Right lobe of liver (tissue), 4 donors: ENCODE measurements at regions not wholly inside any gene's neighbourhood (a gene's known extent, or its start where the extent isn't known, plus 50 kb on each side); places are given as distances from the start of the nearest gene placed in this dataset.

Experiments
- CTCF ChIP-seq, 4 donors: fragments of 200-600 bp in 3 of 4; fragments of 450-650 bp in 1 of 4; IDR thresholded peaks; one replicate each; pipeline versions ENCODE4 v1.5.1 to v1.8.0; 2016 to 2022; ENCODE audit warnings: antibody characterized with exemption in 4 of 4, mild to moderate bottlenecking in 2 of 4
- POLR2A ChIP-seq: fragments of 450-650 bp; IDR thresholded peaks from one replicate; pipeline ENCODE4 v1.6.1; 2017; ENCODE audit warnings: antibody characterized with exemption, mild to moderate bottlenecking
- donor health status: DM: no; HTN: no; CAD: no.
- donor health status: DM: no; HTN: no; CAD: no.
- donor health status: DM: no; HTN: yes; CAD: no.

- TF ChIP-seq POLR2A, result no peak
- no peak for TF ChIP-seq CTCF (IDR thresholded peaks at IDR 0.05)
Measured at GRCh38 chr15:39226169-39226937, 354.5 kb upstream of the THBS1 start.
